ENCODE measurements at regions not wholly inside any gene's neighbourhood (a gene's known extent, or its start where the extent isn't known, plus 50 kb on each side); places are given as distances from the start of the nearest gene placed in this dataset.
A peak's percentile ranks its signal among the peaks of the same experiment; 100 is the strongest.
"Not testable (repeated sequence)": the region's sequence is repeated elsewhere in the genome, so short reads cannot be mapped to it uniquely, and the experiment has no call there.

DNA sequence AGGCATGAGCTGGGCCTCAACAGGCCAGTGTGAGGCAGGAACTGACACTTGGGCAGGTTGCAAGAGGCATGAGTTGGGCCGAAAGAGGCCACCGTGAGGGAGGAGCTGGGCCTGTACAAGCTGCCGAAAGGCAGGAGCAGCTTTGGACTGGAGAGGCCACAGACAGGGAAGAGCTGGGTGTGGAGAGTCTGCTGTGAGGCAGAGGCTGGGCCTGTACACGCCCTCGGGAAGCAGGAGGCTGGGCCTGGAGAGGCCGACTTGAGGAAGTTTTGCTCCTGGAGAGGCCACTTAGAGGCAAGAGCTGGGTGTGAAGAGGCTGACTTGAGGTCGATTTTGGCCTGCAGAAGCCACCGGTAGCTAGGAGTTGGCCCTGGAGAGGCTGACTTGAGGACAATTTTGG is 73.3 kb upstream of the COBL start:
- H3K4me1 Mint-ChIP-seq (ENCODE audit: low read depth, unreplicated experiment); intact Hi-C loops (cut with micrococcal nuclease; ENCODE audit: unreplicated experiment); H3K9me3 ChIP-seq; BruUV-seq (replicated peaks); H3K9me3 Mint-ChIP-seq (ENCODE audit: unreplicated experiment); H3K36me3 ChIP-seq (ENCODE audit: control insufficient read depth, insufficient read depth, low read length); POLR2A ChIA-PET; H3K27me3 ChIP-seq (replicated peaks; ENCODE audit: control insufficient read depth, insufficient read depth, low read length); H3K27me3 Mint-ChIP-seq (ENCODE audit: insufficient read depth, unreplicated experiment); H3K4me3 ChIP-seq (ENCODE audit: low read depth, low read length); H3K4me1 ChIP-seq; DNase-seq; H3K4me3 Mint-ChIP-seq (ENCODE audit: unreplicated experiment); H3K36me3 Mint-ChIP-seq (ENCODE audit: insufficient read depth, unreplicated experiment): not testable (repeated sequence)
- peak overlapping the region; percentile 62 for H3K27ac Mint-ChIP-seq (ENCODE audit: unreplicated experiment)
- CTCF ChIA-PET: interaction anchor here (0.6 kb wide), 1 partner anchor 37 kb away, joined by 7 read pairs; no protein-coding TSS in a partner anchor

DNA sequence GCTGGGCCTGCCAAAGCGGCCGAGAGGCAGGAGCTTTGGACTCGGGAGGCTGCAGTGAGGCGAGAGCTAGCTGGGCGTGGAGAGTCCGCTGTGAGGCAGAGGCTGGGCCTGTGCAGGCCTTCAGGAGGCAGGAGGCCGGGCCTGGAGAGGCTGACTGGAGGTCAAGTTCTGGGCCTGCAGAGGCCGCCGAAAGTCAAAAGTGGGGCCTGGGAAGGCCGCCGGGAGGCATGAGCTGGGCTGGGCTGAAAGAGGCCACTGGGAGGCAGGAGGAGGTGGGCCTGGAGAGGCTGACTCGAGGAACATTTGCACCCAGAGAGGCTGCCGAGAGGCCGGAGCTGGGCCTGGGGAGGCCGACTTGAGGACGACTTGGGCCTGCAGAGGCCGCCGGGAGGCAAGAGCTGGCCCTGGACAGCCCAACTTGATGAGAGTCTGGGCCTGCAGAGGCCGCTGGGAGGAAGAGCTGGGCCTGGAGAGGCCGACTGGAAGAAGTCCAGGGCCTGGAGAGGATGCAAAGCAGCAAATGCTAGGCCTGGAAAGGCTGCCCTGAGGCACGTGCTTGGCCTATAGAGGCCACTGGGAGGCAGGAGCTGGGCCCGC is 72.7 kb upstream of the COBL start:
- H3K27me3 ChIP-seq (replicated peaks; ENCODE audit: control insufficient read depth, insufficient read depth, low read length); H3K9me3 ChIP-seq; H3K36me3 Mint-ChIP-seq (ENCODE audit: insufficient read depth, unreplicated experiment); H3K4me3 ChIP-seq (ENCODE audit: low read depth, low read length); intact Hi-C loops (cut with micrococcal nuclease; ENCODE audit: unreplicated experiment); H3K4me3 Mint-ChIP-seq (ENCODE audit: unreplicated experiment); DNase-seq; H3K4me1 ChIP-seq; BruUV-seq (replicated peaks); H3K4me1 Mint-ChIP-seq (ENCODE audit: low read depth, unreplicated experiment); H3K27me3 Mint-ChIP-seq (ENCODE audit: insufficient read depth, unreplicated experiment); H3K9me3 Mint-ChIP-seq (ENCODE audit: unreplicated experiment); H3K36me3 ChIP-seq (ENCODE audit: control insufficient read depth, insufficient read depth, low read length); CTCF ChIA-PET; POLR2A ChIA-PET: not testable (repeated sequence)
- H3K27ac Mint-ChIP-seq (ENCODE audit: unreplicated experiment): peak overlapping the region; percentile 62

DNA sequence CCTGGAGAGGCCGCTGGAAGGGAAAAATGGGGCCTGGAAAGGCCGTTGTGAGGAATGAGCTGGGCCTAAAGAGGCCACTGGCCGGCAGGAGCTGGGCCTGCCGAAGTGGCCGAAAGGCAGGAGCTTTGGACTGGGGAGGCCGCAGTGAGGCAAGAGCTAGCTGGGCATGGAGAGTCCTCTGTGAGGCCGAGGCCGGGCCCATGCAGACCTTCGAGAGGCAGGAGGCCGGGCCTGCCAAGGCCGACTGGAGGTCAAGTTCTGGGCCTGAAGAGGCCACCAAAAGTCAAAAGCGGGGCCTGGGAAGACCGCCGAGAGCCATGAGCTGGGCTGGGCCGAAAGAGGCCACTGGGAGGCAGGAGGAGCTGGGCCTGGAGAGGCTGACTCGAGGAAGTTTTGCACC is 71.6 kb upstream of the COBL start:
- BruUV-seq (replicated peaks); H3K4me3 ChIP-seq (ENCODE audit: low read depth, low read length); intact Hi-C loops (cut with micrococcal nuclease; ENCODE audit: unreplicated experiment); CTCF ChIA-PET; H3K27me3 ChIP-seq (replicated peaks; ENCODE audit: control insufficient read depth, insufficient read depth, low read length); H3K36me3 ChIP-seq (ENCODE audit: control insufficient read depth, insufficient read depth, low read length); POLR2A ChIA-PET; DNase-seq; H3K4me1 Mint-ChIP-seq (ENCODE audit: low read depth, unreplicated experiment); H3K4me3 Mint-ChIP-seq (ENCODE audit: unreplicated experiment); H3K36me3 Mint-ChIP-seq (ENCODE audit: insufficient read depth, unreplicated experiment); H3K27ac Mint-ChIP-seq (ENCODE audit: unreplicated experiment); H3K9me3 ChIP-seq; H3K27me3 Mint-ChIP-seq (ENCODE audit: insufficient read depth, unreplicated experiment); H3K4me1 ChIP-seq; H3K9me3 Mint-ChIP-seq (ENCODE audit: unreplicated experiment): not testable (repeated sequence)

DNA sequence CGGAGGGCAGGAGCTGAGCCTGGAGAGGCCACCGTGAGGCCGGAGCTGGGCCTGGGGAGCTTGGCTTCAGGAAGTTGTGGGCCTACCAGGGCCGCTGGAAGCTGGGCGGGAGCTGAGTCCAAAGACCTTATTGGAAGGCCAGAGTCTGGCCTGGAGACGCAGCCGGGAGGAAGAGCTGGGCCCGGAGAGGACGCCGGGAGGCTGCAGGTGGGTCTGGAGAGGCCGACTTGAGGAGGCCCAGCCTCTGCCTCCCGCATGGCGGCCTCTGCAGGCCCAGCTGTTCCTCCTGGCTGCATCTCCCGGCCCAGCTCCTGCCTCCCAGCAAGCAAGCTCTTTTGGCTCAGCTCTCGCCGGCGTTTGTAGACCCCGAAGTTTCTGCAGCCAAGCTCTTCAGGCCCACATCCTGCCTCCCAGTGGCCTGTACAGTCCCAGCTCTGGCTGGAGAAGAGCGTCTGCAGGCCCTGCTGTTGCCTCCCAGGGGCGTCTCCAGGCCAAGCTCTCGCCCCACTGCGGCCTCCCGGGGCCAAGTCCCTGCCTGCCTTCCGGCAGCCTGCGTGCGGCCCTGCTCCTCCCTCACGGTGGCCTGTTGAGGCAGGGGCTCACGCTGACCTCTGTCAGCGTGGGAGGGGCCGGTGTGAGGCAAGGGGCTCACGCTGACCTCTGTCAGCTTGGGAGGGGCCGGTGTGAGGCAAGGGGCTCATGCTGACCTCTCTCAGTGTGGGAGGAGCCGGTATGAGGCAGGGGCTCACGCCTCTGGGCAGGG is 70.4 kb upstream of the COBL start:
- H3K27me3 Mint-ChIP-seq (ENCODE audit: insufficient read depth, unreplicated experiment); H3K27me3 ChIP-seq (replicated peaks; ENCODE audit: control insufficient read depth, insufficient read depth, low read length); H3K4me1 Mint-ChIP-seq (ENCODE audit: low read depth, unreplicated experiment); BruUV-seq (replicated peaks); intact Hi-C loops (cut with micrococcal nuclease; ENCODE audit: unreplicated experiment); H3K9me3 Mint-ChIP-seq (ENCODE audit: unreplicated experiment); H3K27ac Mint-ChIP-seq (ENCODE audit: unreplicated experiment); DNase-seq; POLR2A ChIA-PET; H3K4me3 Mint-ChIP-seq (ENCODE audit: unreplicated experiment); H3K36me3 ChIP-seq (ENCODE audit: control insufficient read depth, insufficient read depth, low read length); H3K4me1 ChIP-seq; H3K36me3 Mint-ChIP-seq (ENCODE audit: insufficient read depth, unreplicated experiment); H3K9me3 ChIP-seq; CTCF ChIA-PET; H3K4me3 ChIP-seq (ENCODE audit: low read depth, low read length): not testable (repeated sequence)

DNA sequence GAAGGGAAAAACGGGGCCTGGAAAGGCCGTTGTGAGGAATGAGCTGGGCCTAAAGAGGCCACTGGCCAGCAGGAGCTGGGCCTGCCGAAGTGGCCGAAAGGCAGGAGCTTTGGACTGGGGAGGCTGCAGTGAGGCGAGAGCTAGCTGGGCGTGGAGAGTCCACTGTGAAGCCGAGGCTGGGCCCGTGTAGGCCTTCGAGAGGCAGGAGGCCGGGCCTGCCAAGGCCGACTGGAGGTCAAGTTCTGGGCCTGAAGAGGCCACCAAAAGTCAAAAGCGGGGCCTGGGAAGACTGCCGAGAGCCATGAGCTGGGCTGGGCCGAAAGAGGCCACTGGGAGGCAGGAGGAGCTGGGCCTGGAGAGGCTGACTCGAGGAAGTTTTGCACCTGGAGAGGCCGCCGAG is 69.6 kb upstream of the COBL start:
- intact Hi-C loops (cut with micrococcal nuclease; ENCODE audit: unreplicated experiment); CTCF ChIA-PET; POLR2A ChIA-PET; H3K4me3 Mint-ChIP-seq (ENCODE audit: unreplicated experiment); H3K27me3 ChIP-seq (replicated peaks; ENCODE audit: control insufficient read depth, insufficient read depth, low read length); H3K36me3 Mint-ChIP-seq (ENCODE audit: insufficient read depth, unreplicated experiment); H3K27me3 Mint-ChIP-seq (ENCODE audit: insufficient read depth, unreplicated experiment); BruUV-seq (replicated peaks); H3K36me3 ChIP-seq (ENCODE audit: control insufficient read depth, insufficient read depth, low read length); H3K9me3 ChIP-seq; DNase-seq; H3K4me3 ChIP-seq (ENCODE audit: low read depth, low read length); H3K4me1 ChIP-seq; H3K4me1 Mint-ChIP-seq (ENCODE audit: low read depth, unreplicated experiment); H3K27ac Mint-ChIP-seq (ENCODE audit: unreplicated experiment); H3K9me3 Mint-ChIP-seq (ENCODE audit: unreplicated experiment): not testable (repeated sequence)

DNA sequence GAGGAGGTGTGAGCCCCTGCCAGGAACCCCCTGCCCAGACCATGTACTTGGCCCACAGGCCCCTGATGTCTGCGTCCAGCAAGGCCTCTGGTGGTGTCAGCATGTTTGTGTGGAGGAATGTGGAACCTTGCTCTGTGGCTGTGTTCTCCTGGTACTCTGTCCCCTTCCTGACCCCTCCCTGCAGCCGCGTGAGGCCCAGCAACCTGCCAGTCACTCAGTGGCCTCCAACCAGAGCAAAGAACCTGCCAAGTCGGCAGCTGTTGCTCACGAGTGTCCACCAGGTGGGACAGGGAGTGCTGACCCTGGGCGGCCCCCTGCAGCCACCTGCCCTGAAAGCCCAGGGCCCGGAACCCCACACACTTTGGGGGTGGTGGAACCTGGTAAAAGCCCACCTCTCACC is 65.6 kb upstream of the COBL start:
- H3K4me3 ChIP-seq (ENCODE audit: low read depth, low read length); BruUV-seq (replicated peaks); H3K27me3 ChIP-seq (replicated peaks; ENCODE audit: control insufficient read depth, insufficient read depth, low read length); H3K4me1 ChIP-seq; H3K36me3 Mint-ChIP-seq (ENCODE audit: insufficient read depth, unreplicated experiment); H3K9me3 Mint-ChIP-seq (ENCODE audit: unreplicated experiment); POLR2A ChIA-PET; H3K4me1 Mint-ChIP-seq (ENCODE audit: low read depth, unreplicated experiment); H3K27ac Mint-ChIP-seq (ENCODE audit: unreplicated experiment); intact Hi-C loops (cut with micrococcal nuclease; ENCODE audit: unreplicated experiment); H3K4me3 Mint-ChIP-seq (ENCODE audit: unreplicated experiment); CTCF ChIA-PET; H3K27me3 Mint-ChIP-seq (ENCODE audit: insufficient read depth, unreplicated experiment); H3K36me3 ChIP-seq (ENCODE audit: control insufficient read depth, insufficient read depth, low read length); H3K9me3 ChIP-seq: not testable (repeated sequence)
- peak; percentile 22 to 56 for DNase-seq

All from Caco-2 (cell line).